22Rv1 (cell line): ENCODE measurements at regions not wholly inside any gene's neighbourhood (a gene's known extent, or its start where the extent isn't known, plus 50 kb on each side); places are given as distances from the start of the nearest gene placed in this dataset.

Experiments used
- H3K27ac ChIP-seq: fragments of 450-650 bp; 2 replicates; pipeline ENCODE4 v1.5.1; 2017
- ZFX ChIP-seq: fragments of 450-650 bp; IDR thresholded peaks from 2 replicates; pipeline ENCODE4 v1.6.1; 2017; ENCODE audit warnings: antibody characterized with exemption, borderline replicate concordance
- TF ChIP-seq, protein P1 (sequence below): fragments of 450-650 bp; IDR thresholded peaks from 2 replicates; pipeline ENCODE4 v1.5.1; 2017; ENCODE audit warnings: mild to moderate bottlenecking

DNA sequence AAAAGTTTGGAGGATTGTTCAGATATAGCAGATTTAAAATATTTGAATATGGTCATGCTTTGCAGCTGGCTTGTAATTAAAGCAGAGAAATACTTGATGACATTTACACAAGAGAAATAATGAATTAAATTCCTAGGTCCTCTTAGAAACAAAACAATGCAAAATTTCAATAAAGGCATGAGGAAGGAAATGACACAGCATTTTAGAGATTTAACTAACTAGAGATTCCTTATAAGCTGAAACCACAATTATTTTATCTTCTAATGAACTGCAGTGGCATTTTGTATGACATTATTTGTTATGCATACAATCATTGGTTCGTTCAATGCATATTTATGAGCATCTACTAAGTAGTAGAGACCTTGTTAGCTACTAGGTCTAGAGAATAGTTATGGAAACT lies 490.9 kb downstream of the ZWINT start:
- no peak overlapping the region for H3K27ac ChIP-seq

GRCh38 chr10:55867848-55868247 lies 493.2 kb downstream of the ZWINT start:
- no peak overlapping the region for H3K27ac ChIP-seq
- TF ChIP-seq, protein P1, sequence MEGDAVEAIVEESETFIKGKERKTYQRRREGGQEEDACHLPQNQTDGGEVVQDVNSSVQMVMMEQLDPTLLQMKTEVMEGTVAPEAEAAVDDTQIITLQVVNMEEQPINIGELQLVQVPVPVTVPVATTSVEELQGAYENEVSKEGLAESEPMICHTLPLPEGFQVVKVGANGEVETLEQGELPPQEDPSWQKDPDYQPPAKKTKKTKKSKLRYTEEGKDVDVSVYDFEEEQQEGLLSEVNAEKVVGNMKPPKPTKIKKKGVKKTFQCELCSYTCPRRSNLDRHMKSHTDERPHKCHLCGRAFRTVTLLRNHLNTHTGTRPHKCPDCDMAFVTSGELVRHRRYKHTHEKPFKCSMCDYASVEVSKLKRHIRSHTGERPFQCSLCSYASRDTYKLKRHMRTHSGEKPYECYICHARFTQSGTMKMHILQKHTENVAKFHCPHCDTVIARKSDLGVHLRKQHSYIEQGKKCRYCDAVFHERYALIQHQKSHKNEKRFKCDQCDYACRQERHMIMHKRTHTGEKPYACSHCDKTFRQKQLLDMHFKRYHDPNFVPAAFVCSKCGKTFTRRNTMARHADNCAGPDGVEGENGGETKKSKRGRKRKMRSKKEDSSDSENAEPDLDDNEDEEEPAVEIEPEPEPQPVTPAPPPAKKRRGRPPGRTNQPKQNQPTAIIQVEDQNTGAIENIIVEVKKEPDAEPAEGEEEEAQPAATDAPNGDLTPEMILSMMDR: no peak
- no peak for TF ChIP-seq ZFX

More for the DNA sequence above, 490.9 kb downstream of the ZWINT start:
- TF ChIP-seq, protein P1: no peak
- no peak for TF ChIP-seq ZFX

GRCh38 chr10:55858730-55859129 lies 502.3 kb downstream of the ZWINT start:
- TF ChIP-seq, protein P1: no peak
- no peak for TF ChIP-seq ZFX
- H3K27ac ChIP-seq: no peak overlapping the region

- no peak for TF ChIP-seq ZFX
- TF ChIP-seq, protein P1: no peak
Measured at GRCh38 chr10:55852900-55853299, 508.2 kb downstream of the ZWINT start.

DNA sequence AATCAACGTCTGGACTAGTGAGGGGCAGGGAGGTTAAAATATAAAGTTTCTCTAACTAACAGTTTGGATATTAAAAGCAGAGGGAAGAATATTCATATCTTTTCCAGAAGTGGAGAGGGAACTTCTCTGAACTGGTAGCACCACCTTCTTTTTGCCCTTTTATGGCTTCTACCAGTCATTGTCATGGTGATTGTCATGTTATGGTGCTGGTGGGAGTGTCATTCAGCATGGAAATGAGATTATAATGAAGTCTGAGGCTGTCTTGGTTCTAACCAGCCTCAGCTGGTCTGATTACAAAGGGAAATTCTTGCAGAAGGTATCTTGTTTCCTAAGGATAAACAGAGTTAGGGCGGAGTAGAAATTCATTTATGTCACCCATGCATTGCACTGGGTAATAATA lies 523.8 kb downstream of the ZWINT start:
- TF ChIP-seq, protein P1: no peak
- TF ChIP-seq ZFX: no peak
- no peak overlapping the region for H3K27ac ChIP-seq

More at GRCh38 chr10:55852900-55853299, 508.2 kb downstream of the ZWINT start:
- H3K27ac ChIP-seq: no peak overlapping the region

GRCh38 chr10:55822096-55822495 lies 539.0 kb downstream of the ZWINT start:
- no peak overlapping the region for H3K27ac ChIP-seq
- no peak for TF ChIP-seq ZFX
- TF ChIP-seq, protein P1: no peak

DNA sequence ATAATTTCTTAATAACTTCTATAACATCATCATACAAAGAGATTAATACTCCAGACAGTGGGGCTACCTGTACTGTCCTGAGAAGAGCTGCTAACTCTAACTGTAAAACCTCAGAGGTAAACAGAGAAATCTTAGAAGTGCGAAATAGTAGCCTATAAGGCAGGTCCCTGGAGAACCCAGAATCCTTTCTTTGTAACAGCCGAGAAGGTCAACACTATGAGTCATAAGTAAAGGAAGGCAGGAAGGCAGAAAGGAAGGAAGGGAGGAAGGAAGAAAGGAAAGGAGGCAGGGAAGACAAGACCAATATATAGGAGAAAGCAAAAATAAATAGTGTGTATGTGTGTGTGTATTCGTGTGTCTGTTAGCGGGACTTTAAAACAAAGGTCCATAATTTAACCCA lies 540.6 kb downstream of the ZWINT start:
- no peak overlapping the region for H3K27ac ChIP-seq

More for the DNA sequence above, 540.6 kb downstream of the ZWINT start:
- TF ChIP-seq, protein P1: no peak
- TF ChIP-seq ZFX: no peak
